CD4-positive, alpha-beta T cell treated with Interleukin-17A for 1 hour (primary cell): ENCODE measurements at regions not wholly inside any gene's neighbourhood (a gene's known extent, or its start where the extent isn't known, plus 50 kb on each side); places are given as distances from the start of the nearest gene placed in this dataset.

Source experiments
- DNase-seq: peaks from one replicate; pipeline ENCODE4 v3.0.0-alpha.2; 2020

DNA sequence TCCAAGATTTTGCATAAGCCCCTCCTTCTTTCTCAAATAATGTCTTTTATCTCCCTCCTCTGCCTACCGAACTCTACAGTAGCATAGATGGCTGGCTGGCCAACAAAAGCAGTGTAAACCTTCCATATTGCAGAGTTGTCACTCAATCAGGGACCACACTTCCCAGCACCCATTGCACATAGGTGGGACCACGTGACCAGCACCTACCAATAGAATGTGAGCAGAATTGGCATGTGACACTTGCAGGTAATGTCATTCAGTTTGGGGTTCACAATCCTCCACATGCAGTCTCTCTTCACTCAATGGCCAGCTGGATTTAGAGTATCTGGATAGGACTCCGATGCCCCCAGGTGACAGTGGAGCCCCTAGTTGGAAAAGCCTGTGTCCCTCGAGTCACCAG, 190.3 kb upstream of the CRY1 start:
- DNase-seq = no peak

DNA sequence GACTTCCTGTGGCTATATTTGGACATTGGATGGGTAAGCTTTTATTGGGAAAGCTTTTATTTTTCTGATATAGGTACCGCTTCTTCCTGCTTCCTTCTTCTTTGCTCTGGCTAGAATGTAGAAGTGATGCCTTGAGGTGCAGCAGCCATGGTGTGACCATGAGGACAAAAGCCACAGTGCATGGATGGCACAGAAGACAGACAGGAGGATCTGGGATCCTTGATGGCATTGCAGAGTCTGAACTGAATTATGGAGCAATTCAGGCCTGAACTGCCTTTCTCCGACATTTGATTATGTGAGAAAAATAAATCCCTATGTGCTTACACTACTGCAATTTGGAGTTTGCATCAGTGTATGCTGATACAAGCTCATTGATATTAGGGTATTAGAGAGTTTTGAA, 191.3 kb upstream of the CRY1 start:
- no peak for DNase-seq

DNA sequence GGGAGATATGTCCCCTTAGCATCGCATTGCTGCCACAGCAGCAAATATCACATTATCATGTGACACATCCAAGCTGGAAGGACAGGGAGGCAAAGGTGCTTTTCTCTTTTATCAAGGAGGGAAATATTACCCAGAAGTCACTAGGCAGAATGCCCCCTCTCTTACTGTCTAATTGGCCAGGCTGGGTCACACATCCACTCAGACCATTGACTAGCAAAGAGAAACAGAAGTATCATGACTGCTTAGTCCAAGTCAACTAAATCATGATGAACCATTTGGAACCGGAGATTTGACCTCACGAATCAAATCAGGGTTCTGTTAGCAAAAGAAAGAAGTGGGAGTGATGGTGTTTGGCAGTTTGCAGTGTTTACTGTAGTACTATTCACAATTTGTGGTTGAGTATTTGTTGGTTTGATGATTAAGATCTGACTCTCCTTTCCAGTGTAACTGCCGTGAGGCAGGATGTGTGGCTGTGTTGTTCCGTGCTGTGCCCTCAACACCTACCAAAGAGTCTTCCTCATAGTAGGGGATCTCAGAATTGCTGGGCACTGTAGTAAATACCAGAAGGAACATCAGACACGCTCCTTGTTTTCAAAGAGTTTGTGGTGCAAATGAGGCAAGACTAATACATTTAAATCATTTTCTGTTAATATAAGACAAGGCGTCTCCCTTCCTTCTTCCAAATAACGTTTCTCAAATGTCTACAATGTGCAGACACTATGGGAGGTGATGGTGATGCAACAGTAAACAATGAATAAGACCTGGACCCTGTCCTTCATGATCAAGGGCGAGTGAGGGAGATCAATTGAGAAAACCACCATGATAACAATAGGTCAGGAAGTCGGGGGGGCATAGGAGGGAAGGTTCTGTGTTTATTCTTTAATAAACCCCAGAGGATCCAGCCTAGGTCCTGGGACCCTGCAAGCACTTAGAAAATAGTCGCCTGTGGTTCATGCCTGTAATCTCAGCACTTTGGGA, 194.4 kb upstream of the CRY1 start:
- DNase-seq = peak; percentile 2

DNA sequence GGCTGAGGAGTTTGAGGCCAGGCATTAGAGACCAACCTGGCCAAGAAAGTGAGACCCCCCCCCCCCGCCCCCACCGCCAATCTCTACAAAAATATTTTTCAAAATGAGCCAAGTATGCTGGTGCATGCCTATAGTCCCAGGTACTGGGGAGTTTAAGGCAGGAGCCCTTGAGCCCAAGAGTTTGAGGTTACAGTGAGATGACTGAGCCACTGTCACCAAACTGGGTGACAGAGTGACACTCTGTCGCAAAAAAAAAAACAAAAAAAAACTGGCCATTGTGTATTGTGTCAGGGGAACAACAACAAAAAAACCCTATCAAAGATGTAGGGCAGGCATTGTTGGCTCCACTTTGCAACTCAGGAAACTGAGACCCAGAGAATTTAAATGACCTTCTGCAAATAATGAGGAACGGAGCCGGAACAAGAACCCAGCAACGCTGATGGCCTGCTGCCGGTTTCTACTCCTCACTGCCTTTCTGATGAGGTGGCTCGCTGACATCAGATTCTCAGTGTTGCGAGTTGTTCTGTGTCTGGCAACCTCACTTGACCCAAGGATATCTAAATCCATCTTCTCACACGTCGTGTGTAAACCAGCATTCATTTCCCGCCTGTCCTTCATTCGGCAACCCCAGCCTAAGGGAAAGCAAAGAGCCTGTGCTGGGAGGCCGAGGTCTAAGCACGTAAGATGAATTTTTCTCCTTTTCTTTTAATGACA, 195.2 kb upstream of the CRY1 start:
- DNase-seq = no peak

DNA sequence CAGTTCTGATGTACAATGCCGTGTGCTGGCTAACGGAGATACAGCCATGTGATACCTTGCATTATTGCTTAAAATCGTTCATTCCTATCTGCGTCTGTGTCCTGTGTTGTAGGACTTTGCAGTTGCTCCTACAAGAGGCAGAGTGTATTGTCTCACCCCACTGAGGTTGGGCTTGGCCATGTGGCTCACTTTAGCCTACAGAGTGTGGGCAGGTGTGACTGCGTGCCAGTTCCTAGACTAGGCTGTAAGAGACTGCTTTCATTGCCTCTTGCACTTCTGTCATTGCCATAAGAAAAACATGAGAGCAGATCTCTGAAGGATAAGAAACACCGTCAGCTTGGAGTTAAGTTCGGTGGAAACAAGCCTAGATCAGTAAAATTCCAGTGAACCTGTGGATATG, 197.7 kb upstream of the CRY1 start:
- DNase-seq = no peak

DNA sequence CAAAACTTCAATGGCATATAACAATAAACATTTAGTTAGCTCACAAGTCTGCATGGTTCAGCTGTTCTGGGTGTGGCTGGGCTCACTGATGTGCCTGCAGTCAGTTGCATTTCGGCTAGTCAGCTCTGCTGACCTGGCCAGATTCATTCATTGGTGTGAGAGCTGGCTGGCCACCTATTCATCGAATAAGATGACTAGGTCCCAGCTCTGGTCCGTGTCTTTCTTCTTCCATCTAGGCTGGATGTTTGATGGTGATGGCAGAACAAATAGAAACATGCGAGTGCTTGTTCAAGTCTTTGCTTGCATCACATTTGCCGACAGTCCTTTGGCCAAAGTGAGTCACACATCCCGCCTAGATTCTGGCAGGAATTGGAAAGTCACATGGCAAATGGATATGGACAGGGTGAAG, 203.3 kb upstream of the CRY1 start:
- DNase-seq = no peak

DNA sequence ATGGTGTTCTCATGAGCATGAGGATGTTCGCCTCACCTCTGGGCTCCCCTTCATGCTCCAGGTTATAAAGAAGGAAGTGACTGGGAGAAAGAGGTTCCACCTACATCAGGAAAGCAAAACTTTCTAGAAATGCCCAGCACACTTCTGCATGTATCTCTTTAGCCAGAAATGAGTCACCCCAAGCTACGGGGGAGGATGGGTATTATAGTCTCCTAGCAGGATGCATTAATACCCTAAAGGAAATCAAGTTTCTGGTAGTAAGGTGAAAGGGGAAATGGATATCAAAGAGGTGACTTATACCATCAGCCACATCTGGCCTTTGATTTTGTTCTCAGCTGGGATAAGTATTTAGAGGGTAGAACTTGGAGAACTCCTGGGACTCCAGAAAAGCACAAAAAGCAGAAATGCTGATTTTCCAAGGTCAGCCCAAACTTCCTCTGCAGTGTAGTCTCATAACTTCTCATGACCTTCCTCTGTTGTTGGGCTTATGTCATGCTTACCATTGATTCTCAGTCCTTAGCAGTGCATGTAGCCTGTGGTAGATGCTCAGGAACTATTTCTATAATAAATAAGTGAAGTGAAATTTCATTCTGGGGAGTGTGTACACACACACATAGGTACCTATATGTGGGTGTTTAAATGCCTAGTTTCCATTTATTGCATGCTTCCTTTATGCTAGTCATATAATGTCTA, 209.4 kb upstream of the CRY1 start:
- no peak for DNase-seq

DNA sequence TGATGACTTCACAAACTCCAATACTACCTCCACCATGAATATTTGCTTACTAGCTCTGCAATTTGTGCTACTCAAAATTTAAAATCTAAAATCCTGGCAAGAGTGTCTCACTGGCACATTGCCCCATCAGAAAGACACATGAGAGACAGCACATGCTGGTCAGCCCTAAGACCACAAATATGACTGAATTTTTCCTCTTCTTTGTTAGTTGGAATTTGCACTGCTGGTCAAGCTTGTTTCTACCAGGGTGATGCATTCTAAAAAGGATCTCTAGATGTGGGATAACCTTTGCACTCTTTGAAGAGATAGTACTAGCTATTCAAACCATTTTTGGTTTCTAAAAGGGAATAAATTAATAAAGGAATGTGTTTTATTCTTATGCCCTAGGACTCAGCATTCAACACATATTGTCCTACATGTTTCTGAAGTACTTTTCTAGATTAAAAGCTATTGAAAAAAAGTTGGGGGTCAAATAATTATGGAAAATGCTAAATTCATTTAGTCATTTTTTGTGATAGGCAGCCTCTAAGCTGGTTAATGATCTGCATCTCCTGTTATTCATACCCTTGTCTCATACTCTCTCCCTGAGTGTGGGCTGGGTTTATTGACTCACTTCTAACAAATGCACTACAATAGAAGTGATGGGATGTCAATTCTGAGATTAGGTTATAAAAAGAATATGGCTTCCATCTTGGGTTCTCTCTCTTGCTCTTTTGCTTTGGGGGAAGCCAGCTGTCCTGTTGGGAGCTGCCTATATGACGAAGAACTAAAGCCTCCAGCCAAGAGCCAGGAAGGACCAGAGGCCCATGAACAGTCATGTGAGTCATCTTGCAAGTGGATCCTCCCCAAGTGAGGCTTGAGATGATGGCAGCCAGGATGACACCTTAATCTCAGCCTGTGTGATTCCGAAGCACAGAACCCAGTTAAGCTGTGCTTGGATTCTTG, 211.5 kb upstream of the CRY1 start:
- no peak for DNase-seq

DNA sequence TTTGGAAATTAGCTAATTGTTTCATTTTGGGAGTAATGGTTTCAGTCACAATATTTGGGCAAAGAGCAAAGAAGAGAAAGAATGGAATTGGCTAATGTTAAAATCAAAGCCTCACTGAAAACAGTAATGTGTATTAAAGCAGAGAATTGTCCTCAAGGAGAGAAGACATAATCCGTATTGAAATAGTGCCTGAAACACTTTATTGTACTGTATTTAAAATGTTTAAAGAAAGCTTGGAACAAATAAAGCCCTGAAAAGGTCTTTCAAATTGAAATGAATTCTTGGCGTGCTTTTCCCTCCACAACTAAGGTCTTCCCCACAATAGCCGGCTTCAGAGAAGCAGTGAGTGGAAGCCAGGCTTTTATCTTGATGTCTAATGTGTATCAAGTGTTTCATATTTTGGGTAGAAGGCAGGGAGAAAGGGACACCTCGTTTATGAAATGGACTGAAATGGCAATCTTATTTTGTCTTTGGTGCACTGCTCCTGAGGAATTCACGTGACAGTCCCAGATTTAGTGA, 212.9 kb upstream of the CRY1 start:
- DNase-seq = no peak

DNA sequence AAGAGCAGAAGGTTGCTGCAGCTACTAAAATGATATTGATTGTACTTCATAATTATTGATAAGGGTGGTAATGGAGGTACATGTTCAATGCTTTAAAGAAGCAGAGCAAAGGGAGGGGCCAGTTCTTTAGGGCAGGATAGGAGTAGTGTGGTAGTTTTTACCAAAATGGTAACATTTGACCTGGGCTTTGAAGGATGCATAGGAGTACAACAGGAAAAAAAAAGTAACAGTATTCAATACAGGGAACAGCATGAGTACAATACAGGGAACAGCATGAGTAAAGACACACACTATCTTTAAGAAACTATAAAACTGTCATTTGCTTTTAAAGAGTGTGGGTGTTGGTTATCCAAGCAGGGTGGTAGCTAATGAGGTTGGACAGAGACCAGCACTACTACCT, 215.0 kb upstream of the CRY1 start:
- no peak for DNase-seq

DNA sequence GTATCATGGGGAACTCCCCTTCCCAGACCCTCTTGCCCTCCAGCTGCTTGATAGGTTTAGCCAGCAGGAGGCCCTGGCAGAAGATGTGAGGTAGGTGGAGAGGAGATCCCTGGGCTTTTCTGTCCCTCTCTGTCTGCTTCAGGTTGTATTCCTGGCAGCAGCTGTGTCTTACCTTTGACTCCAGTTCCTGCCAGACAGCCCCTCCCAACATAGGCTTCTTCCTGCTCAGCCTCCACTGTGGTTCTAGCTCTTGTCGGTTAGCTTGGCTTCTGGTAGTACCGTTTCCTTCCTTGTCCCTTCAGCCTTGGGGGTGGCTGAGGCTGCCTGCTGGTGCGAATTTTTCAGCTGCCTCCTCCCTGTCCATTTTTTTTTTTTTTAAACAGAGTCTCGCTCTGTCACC, 215.7 kb upstream of the CRY1 start:
- DNase-seq = peak; percentile 41

DNA sequence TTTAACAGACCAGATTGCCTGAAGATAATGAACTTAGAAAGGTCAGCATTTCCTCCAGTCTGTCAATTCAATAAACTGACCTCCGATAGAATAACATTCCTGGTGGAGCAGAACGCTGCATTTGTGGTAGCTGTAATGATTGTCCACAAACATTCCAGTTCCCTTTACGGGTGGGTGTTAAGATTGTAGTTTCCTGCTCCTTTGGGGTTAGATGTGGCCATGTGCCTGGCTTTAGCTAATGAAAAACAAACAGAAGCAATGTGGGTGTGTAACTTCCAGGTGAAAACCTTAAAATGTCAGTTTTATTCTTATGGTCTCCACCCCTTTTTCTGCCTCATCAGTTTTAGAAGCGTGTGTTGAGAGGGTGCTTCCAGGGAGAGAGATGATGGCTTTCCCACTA, 217.3 kb upstream of the CRY1 start:
- DNase-seq = no peak

DNA sequence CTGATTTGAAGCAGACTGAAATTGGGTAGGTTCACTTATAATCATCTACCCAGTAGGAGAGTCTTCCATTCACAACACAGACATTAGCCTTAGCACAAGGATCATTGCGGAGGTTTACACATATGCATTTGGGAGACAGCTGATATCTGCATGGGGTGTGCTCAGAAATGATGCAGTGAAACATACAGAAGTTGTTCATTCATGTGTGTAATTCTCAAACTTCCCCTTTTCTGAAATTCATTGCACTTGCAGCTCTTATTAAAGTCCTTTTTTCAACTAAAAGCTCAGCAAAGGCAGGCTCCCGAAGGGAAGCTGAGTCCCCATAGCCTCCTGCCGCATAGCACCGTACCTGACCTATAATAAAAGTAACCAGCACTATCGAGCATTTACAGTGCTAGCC, 218.3 kb upstream of the CRY1 start:
- no peak for DNase-seq

DNA sequence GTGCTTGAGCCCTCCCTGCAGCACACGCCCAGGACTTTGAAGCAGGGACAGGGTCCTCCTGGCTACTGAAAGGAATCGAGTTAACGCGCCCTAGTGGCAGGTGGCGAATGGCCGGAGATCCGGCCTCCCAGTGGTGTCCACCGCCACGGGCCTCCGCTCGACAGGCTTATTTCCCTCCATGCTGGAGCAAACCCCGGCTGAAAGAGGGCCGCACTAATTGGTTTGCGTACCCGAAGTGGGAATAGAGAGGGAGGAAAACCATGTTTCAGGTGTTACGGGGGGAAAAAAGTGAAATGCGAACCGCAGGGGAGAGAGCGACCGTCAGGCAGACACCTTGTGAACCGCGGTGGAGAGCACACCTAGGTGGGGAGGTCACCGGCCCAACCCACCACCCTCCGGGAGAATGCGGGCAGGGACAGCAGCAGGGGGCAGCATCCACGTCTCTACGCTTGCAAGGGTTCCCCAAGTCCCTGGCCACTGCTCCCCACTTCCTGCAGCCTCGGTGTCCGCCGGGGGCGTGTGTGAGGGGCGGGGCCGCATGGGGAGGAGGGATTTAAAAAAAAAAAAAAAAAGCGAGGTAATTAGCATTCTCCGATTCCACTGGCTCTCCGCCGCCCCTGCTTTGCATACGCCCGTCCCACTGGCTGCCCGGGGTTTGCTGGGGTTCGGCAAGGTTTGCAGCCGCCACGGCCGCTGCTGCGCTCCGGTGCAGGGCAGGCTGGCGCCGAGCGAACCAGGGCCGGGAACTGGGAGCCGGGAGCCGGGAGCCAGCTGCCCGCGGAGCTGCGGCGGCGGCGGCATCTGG, 224.6 kb upstream of the CRY1 start:
- DNase-seq = peak; percentile 86

DNA sequence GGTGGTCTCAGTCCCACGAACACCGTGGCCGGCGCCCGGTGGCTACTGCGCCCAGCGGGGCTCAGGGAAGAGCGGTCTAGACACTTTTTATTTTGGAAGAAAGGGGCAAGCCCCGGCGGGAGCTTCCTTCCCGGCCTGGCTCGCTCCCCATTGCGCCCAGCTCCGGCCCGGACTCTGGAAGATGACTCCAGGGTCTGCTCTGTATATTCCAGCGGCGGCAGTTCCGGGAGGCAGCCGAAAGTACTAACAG, 225.1 kb upstream of the CRY1 start:
- no peak for DNase-seq

DNA sequence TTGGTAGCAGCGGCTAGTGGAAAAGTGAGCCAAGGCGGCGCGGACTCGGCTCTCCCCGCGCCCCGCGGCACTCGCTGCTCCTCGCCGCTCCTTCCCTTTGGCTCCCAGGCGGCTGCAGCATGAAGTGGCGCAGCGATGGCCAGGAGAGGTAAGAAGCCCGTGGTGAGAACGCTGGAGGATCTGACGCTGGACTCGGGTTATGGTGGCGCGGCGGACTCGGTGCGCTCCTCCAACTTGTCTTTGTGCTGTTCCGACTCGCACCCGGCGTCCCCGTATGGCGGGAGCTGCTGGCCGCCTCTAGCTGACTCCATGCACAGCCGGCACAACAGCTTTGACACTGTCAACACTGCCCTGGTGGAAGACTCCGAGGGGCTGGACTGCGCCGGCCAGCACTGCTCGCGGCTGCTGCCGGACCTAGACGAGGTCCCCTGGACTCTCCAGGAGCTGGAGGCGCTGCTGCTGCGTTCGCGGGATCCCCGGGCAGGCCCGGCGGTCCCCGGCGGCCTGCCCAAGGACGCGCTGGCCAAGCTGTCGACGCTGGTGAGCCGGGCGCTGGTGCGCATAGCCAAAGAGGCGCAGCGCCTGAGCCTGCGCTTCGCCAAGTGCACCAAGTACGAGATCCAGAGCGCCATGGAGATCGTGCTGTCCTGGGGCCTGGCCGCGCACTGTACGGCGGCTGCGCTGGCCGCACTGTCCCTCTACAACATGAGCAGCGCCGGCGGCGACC, 225.6 kb upstream of the CRY1 start:
- DNase-seq = peak; percentile 7

DNA sequence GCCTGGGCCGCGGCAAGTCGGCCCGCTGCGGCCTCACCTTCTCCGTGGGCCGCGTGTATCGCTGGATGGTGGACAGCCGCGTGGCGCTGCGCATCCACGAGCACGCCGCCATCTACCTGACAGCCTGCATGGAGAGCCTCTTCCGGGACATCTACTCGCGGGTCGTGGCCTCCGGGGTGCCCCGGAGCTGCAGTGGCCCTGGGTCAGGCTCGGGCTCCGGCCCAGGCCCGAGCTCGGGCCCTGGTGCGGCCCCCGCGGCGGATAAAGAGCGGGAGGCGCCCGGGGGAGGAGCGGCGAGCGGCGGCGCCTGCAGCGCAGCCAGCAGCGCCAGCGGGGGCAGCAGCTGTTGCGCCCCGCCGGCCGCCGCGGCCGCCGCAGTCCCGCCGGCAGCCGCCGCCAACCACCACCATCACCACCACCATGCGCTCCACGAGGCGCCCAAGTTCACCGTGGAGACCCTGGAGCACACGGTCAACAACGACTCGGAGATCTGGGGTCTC, 226.2 kb upstream of the CRY1 start:
- DNase-seq = peak; percentile 8

DNA sequence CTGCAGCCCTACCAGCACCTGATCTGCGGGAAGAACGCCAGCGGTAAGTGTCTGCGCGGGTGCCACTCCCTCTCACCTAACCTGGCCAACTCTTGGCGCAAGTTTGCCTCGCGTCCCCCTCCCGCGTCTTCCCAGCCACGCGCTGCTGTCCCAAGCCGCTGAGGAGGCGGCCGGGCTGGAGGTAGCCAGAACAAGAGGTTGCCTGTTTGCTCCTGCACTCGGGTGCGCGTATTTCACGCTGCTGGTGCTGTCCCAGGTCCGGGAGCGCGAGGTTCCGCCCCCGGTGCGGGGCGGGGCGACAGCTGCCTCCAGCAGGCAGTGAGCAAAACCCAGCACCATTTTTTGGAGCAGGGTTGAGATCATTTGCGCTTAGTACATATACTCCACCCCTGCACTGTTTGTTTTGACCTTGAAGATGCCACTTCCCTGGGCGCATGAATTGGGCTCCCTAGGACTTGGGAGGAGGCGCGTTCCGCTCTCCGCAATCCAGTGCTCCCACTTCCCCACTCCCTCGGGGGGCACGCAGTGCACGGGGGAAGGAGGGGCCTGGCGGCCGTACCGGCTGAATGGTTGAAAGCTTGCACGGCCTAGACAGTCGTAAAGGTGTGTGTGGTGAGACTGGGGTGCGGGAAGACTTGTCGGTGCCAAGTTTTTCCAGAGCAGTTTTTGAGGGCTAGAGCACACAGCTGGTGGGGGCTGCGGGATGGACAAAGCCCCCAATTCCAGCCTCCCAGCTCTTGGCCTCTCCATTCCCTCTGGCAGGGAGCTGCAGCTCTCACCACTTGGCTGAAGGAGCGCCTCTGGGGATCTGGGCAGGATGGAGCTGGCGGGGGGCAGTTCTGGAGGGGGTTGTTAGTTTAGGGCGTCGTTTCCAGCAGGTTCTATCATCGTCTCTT, 226.9 kb upstream of the CRY1 start:
- DNase-seq = peak; percentile 73

DNA sequence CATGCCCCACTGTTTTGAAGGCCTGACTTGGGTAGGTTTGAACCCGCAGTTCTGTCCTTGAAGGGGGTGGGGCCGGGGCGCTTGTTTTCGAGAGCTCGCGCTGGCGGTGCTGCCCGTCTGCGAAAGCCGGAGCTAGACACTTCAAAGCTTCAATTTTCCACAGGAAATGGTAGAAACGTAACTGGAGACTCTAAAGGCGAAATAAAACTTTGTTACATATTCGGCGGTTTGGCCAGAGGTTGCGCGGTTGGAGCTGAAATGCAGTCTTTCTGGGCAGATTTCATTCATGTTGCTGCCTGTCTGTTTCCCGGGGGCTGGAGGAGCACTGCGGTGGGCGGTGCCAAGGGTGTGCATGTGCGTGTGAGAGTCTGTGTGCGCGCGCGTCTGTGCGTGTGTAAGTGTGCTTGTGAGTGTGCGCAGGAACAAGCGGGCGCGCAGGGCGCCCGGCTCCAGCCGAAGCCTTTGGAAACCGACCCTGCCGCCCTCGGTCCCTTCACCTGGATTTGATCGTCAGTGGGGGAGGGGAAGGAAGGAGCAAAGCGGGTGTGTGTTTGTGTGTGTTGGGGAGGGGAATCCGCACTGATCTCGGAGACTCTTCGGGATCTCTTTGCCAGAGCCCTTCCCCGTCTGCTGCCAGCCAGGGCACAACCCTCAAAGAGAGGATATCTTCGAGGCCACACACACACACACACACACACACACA, 227.7 kb upstream of the CRY1 start:
- peak; percentile 73 for DNase-seq
